ENCODE measurements at regions not wholly inside any gene's neighbourhood (a gene's known extent, or its start where the extent isn't known, plus 50 kb on each side); places are given as distances from the start of the nearest gene placed in this dataset.
A peak's percentile ranks its signal among the peaks of the same experiment; 100 is the strongest.

GRCh38 chr19:28715157-28715556, 497.8 kb downstream of the UQCRFS1 start:
- H3K4me3 ChIP-seq = no peak overlapping the region
- H3K9me3 ChIP-seq = no peaks in the 10 kb centered on the region
- no peak overlapping the region for H3K27ac ChIP-seq
- ATAC-seq (no peak), DNase-seq (no peak)
- peaks cover 0 to 3% (median 0%) of the 10 kb centered on the region in 3 donors for H3K27me3 ChIP-seq (ENCODE audit: insufficient read depth in 3 of 3, low read length in 2 of 3)
- 86 to 95% (median 89%) methylated on average over 3 of the region's 3 CpGs for whole genome bisulfite sequencing, 3 donors
- no peak for TF ChIP-seq CTCF (IDR thresholded peaks at IDR 0.05)
- no peaks in the 10 kb centered on the region for H3K36me3 ChIP-seq (ENCODE audit: insufficient read depth in 1 of 2, low read depth in 1 of 2)
- H3K4me1 ChIP-seq = no peaks in the 10 kb centered on the region
- intact Hi-C loops (cut with DNase I) = no loop called here

- Histone ChIP-seq H3K4me3 (no peak overlapping the region), H3K9me3 (no peaks in the 10 kb centered on the region), H3K27me3 (ENCODE audit: insufficient read depth in 3 of 3, low read length in 2 of 3) (peaks cover 0 to 3% (median 0%) of the 10 kb centered on the region in 3 donors), H3K36me3 (ENCODE audit: insufficient read depth in 1 of 2, low read depth in 1 of 2) (no peaks in the 10 kb centered on the region), H3K4me1 (no peaks in the 10 kb centered on the region), H3K27ac (no peak overlapping the region)
- intact Hi-C loops (cut with DNase I) = loop anchor here (2.0 to 5.0 kb wide), 2 partner anchors 244 to 245 kb away; no protein-coding TSS in a partner anchor
- 50 to 67% (median 59%) methylated on average over 3 of the region's 3 CpGs for WGBS, 3 donors
- no peak for TF ChIP-seq CTCF (IDR thresholded peaks at IDR 0.05)
- DNase-seq (no peak), ATAC-seq (no peak)
These were observed 501.5 kb downstream of the UQCRFS1 start for GRCh38 chr19:28711411-28711810.

- 1 to 7% (median 2%) methylated on average over 3 of the region's 3 CpGs for WGBS, 3 donors
- Histone ChIP-seq H3K4me3 (no peak overlapping the region), H3K36me3 (ENCODE audit: insufficient read depth in 1 of 2, low read depth in 1 of 2) (no peaks in the 10 kb centered on the region), H3K27me3 (ENCODE audit: insufficient read depth in 3 of 3, low read length in 2 of 3) (peaks cover 0 to 3% (median 0%) of the 10 kb centered on the region in 3 donors), H3K9me3 (no peaks in the 10 kb centered on the region), H3K4me1 (no peaks in the 10 kb centered on the region), H3K27ac (no peak overlapping the region)
- peak in 2 of 4 donors; percentile 54 for ATAC-seq
- peak; percentile 74 for TF ChIP-seq CTCF (IDR thresholded peaks at IDR 0.05)
- no peak for DNase-seq
- intact Hi-C loops (cut with DNase I) = loop anchor here (2.0 to 5.0 kb wide), 2 partner anchors 243 kb away; no protein-coding TSS in a partner anchor
These were observed 502.7 kb downstream of the UQCRFS1 start for GRCh38 chr19:28710278-28710677.

- no peak overlapping the region for H3K27ac ChIP-seq
- ATAC-seq (no peak), DNase-seq (no peak)
- intact Hi-C loops (cut with DNase I) = loop anchor here in 1 of 2 donors (5.0 kb wide), 1 partner anchor 739 kb away; no protein-coding TSS in a partner anchor
- H3K9me3 ChIP-seq = no peaks in the 10 kb centered on the region
- H3K27me3 ChIP-seq (ENCODE audit: insufficient read depth in 3 of 3, low read length in 2 of 3) = no peaks in the 10 kb centered on the region
- no peaks in the 10 kb centered on the region for H3K4me1 ChIP-seq
- TF ChIP-seq CTCF (IDR thresholded peaks at IDR 0.05) = no peak
- no peak overlapping the region for H3K4me3 ChIP-seq
- H3K36me3 ChIP-seq (ENCODE audit: insufficient read depth in 1 of 2, low read depth in 1 of 2) = no peaks in the 10 kb centered on the region
- 89 to 93% (median 90%) methylated on average over 2 of the region's 2 CpGs for WGBS, 3 donors
These were observed 506.3 kb downstream of the UQCRFS1 start for GRCh38 chr19:28706693-28707092.

GRCh38 chr19:28705008-28705407, 507.9 kb downstream of the UQCRFS1 start:
- DNase-seq (no peak), ATAC-seq (no peak)
- intact Hi-C loops (cut with DNase I) = loop anchor here in 1 of 2 donors (5.0 kb wide), 1 partner anchor 738 kb away; no protein-coding TSS in a partner anchor
- TF ChIP-seq CTCF (IDR thresholded peaks at IDR 0.05) = no peak
- H3K27ac ChIP-seq = no peak overlapping the region
- no peaks in the 10 kb centered on the region for H3K9me3 ChIP-seq
- H3K36me3 ChIP-seq (ENCODE audit: insufficient read depth in 1 of 2, low read depth in 1 of 2) = no peaks in the 10 kb centered on the region
- WGBS, 3 donors = 76 to 83% (median 80%) methylated on average over 3 of the region's 3 CpGs
- no peaks in the 10 kb centered on the region for H3K4me1 ChIP-seq
- no peak overlapping the region for H3K4me3 ChIP-seq
- H3K27me3 ChIP-seq (ENCODE audit: insufficient read depth in 3 of 3, low read length in 2 of 3) = no peaks in the 10 kb centered on the region

Measured in psoas muscle (tissue), 7 donors.